ENCODE measurements at regions not wholly inside any gene's neighbourhood (a gene's known extent, or its start where the extent isn't known, plus 50 kb on each side); places are given as distances from the start of the nearest gene placed in this dataset.
"Not testable (repeated sequence)": the region's sequence is repeated elsewhere in the genome, so short reads cannot be mapped to it uniquely, and the experiment has no call there.

DNA sequence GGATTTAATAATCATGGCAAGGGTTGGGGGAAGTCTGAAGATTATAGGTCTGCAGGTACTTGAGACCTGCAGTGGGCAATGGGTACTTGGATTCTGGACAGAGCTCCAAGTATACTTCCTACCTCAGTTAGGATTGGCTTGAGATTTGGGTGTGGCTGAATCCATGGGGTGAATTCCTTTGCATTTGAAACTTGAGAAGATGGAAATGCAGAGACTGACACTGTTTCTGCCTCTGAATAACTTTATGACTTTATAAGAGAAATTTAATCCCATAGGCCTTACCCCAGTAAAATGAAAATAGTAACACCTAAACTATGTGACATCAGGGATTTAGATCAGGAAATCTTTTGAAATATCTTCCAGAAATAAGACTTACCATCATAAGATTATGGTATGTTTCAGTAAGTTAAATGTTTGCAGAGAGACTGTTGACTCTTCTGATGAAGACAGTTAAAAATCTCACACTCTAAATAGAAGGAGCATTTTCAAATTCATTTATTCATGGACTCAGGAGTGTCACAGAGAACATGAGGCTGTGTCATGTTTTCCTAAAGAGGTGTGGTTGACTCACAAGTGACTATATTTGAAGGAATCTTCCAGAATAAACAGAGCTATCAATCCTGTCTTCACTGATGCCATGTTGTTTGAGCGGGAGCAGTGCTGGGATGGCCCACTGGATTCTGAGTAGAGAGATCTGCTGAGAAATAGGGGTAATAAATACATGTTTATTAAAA is 513.5 kb upstream of the NR3C2 start:
- no peak for DNase-seq (ENCODE audit: low read depth)

GRCh38 chr4:148954011-148954749 is 512.0 kb upstream of the NR3C2 start:
- DNase-seq (ENCODE audit: low read depth): no peak

GRCh38 chr4:148951346-148951745 is 509.1 kb upstream of the NR3C2 start:
- no peak for DNase-seq (ENCODE audit: low read depth)

DNA sequence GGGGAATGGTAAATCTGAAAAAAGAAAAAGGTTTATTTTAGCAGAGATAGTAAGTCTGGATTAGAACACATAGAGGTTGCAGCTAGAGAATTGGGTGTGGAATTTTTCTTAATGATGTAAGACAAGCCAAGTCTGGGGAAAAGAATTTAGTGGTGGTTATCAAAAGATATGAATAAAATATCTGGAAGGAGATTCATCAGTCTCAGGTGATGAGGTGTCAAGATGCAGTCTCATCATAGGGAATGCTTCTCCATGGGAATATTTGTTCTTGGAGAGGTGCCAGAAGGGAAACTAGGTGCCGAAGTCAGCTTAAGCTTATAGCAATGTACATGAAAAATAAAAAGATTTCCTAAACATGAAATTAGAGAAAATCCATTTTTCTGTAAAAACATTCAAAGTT is 504.1 kb upstream of the NR3C2 start:
- no peak for DNase-seq (ENCODE audit: low read depth)

GRCh38 chr4:148944839-148945219 is 502.6 kb upstream of the NR3C2 start:
- no peak for DNase-seq (ENCODE audit: low read depth)

DNA sequence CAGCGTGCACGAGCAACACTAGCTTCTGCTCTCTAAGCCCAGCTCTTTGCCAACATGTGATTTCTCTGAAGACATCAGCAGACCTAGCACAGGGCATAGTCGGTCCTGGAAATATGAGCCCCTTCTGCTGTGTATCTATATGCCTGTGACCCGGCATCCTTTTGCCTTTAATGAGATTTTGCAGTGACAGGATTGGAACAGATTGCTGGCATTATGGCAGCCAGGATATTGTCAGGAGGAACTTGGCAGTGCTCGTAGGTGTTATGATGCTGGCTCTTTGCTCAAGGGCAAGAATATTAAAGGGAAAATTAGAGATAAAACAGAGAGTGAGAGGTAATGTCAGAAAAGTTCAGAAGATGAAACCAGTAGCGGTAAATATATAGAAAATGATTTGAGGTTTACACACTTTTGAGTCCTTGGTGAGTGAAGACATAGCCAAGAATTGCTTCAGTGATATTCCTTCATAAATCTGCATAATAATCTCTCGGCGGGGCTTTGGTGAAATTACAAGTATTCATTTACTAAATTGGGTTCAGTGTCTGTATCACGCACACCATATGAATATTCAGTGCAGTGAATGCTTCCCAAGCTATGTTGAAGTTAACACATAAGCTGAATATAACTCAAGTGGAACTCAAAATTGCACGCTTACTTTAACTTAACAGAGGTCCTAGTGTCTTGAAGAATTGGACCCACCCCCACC is 502.1 kb upstream of the NR3C2 start:
- no peak for DNase-seq (ENCODE audit: low read depth)

DNA sequence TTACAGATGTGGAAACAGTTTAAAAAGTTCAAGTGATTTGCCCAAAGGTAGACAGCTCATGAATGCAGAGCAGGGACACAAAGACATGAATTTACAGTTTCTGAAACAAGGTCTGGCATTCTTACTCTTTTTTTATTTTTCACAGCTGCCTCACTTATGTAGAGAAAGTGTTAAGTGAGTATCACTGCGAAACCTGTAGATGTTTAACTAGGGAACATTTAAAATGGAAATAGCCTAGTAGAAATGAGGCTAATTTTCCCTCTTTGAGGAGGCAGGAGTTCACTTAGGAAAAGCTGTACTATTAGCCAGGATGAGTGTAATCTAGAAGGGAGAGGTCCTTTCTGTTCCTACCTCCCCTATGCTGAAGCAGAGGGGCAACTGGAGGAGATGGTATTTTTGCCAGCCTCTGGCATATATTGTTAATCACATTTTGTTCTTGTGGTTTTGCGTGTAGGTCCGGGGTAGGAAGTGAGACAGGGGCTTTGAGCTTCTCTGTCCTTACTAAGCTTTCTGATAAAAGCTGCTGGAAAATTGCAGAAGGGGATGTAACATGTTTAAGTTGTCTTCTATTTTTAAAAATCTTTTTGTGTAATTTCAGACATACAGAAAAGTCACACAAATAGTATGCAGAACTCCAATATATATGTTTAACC is 492.8 kb upstream of the NR3C2 start:
- DNase-seq (ENCODE audit: low read depth): no peak

DNA sequence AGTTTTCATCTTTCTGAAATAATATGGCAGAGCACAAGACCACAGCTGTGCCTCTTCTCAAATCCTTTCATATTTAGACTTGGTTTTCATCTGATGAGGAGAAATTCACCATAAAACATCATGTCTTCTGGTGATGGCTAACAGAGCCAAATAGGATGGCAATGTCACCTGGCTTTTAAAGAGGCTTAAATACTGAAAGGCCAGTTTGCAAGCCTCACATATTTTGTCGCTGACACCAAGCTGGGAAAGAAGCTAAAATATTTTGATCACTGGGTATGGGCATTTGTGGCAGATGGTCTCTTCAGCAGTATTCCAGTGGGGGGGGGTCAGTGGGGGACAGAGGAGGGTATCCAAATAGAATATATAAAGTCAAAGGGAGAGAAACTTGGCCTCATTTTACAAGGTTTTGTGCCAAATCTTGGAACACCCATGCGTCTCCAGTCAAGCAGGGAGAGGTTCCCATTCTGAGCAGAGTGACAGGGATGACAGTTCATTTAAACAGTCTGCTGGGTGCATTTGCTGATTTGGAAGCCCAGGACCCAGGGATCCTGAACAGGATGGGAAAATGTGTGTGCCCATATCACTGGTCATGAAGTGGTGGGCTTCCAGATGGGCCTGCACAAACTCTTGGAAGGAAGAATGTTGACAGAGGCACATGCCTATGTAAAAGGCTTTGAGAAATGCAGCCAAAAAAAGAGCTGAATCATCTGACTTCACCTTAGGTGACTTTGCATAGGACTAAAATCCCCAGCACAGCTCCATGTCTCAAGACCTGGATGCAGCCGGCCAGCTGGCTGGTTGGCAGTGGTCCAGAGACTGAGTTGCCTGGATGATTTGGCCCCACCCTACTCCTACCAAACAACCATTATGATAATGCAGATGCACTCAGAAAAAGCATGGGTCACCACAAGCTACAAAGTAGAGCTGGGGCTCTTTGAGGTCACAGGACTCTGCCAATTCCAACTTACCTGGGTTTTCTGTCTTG is 484.4 kb upstream of the NR3C2 start:
- DNase-seq (ENCODE audit: low read depth): no peak

DNA sequence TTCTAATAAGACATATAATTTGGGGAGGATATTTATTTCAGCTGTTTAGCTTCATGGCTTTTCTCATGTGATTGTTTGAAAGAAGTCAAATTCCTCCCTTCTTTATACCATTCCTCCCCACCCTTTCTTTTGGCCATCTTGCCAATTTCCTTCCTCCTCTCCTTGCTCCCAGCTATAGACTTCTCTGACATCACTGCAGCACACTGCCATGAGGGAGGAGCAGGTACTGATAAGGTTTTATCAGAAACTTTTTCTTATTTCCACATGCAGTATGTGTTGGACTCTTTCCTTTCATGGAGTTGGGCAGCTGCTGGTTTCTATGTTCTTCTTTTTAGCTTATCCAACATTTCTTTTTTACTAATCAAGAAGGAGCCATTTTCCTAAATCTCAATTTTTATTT is 481.7 kb upstream of the NR3C2 start:
- no peak for DNase-seq (ENCODE audit: low read depth)

DNA sequence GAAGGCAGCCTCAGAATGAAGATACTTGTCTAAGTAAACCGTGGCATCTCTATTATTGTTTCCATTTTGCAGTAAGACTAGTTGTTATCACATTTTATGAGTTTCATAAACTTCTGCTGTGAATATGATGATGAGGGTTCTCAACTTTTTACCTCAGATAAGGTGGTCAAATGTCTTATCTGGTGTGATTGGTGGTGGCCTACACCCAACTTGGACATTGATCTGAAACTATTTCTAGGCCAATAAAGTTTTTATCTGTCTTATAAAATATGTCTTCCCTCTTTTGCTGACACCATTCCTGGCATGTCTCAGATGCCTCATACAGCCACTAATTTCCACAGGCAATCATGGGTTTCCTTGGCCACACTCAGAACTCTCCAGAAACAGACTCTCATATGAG is 480.3 kb upstream of the NR3C2 start:
- DNase-seq (ENCODE audit: low read depth): no peak

DNA sequence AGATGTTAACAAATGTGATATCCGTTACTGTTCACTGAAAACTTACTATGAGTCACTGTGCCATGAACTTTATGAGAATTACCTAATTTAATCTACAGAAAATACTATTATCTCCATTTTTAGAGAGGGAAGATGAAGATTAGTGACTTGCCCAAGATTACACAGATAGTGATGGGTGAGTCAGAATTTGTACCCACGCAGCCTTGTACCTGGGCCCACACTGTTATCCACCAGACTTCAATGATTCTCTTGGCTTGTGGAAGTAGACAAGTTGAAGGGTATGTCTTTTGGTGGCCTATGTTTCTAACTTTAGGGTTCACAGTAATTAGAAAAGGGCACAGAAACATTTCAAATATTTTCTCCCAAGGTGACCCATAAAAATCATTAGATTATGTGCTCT is 472.5 kb upstream of the NR3C2 start:
- no peak for DNase-seq (ENCODE audit: low read depth)

DNA sequence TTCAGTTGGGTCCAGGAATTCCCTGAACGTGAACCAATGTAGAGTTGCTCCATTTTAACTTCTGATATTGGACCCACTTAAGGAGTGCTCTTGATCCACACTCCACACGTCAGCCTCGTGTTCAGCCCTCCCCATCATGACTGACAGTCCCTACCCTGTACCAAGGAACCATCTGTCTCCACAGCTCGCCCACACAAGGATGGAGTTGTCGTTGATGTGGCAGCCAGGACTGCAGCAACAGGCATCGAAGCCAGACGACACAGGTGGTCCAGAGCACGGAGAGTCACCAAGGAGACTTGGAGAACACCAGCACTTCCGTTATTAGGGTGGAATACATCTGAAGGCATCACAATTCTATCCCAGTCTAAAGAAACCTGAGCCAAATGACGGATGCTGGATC is 472.1 kb upstream of the NR3C2 start:
- DNase-seq (ENCODE audit: low read depth): no peak

DNA sequence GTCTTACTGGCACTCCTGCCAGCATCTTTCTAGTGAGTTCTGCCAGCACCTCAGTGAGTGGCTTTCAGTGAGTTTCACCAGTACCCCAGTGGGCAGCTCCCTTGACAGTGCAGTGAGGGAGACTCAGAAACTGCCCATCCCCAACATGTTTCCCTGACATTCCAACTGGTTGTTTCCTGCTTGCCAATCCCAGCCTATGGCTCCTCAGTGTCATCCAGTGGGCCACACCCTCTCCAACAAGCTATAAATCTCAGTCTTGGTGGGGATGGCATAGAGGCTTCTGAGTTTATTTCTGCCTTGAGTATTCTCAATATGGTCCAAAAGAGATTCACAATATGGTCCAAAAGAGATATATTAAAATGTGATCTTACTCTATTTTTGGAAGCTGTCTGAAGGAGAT is 461.2 kb upstream of the NR3C2 start:
- DNase-seq (ENCODE audit: low read depth): no peak

- no peak for DNase-seq (ENCODE audit: low read depth)
Observed at GRCh38 chr4:148901075-148901705, 459.0 kb upstream of the NR3C2 start.

GRCh38 chr4:148898139-148898538 is 455.9 kb upstream of the NR3C2 start:
- not testable (repeated sequence) for DNase-seq (ENCODE audit: low read depth)

DNA sequence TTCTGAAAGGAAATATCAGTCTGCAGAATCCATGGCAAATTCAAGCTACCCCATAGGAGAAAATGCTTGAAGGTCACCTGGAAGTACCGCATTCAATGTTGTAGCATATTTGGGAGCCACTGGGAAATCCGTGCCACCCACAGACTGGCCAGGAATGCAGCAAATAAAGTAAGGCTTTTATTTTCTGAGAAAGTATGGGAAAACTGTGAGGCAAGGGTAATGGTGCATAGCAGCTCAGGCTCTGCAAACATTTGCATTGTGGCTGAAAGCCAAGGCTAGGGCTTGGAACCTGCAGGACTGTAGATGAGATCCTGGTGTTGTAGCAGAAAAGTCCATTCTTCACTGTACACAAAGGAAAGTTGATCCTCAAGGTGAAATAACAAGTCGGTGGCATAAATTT is 450.9 kb upstream of the NR3C2 start:
- no peak for DNase-seq (ENCODE audit: low read depth)

DNA sequence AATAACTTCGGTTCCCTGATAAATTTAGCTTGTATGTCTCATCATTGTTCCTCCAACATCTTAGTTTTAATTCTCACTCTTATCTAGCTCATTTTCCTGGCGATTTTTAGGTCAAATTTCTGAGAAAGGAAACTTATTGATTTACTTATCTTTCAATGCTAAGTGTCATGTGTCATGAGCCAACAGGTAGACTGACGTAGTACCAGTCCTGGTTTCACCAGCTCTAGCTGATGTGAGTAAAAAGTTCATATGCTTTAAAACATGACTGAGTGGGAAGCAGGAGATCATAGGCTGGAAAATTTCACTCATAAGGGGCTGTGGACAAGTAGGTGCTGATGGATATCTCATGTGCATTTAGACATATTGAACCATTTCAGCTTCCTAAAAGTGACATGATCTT is 441.7 kb upstream of the NR3C2 start:
- no peak for DNase-seq (ENCODE audit: low read depth)

GRCh38 chr4:148883435-148883834 is 441.2 kb upstream of the NR3C2 start:
- DNase-seq (ENCODE audit: low read depth): no peak

DNA sequence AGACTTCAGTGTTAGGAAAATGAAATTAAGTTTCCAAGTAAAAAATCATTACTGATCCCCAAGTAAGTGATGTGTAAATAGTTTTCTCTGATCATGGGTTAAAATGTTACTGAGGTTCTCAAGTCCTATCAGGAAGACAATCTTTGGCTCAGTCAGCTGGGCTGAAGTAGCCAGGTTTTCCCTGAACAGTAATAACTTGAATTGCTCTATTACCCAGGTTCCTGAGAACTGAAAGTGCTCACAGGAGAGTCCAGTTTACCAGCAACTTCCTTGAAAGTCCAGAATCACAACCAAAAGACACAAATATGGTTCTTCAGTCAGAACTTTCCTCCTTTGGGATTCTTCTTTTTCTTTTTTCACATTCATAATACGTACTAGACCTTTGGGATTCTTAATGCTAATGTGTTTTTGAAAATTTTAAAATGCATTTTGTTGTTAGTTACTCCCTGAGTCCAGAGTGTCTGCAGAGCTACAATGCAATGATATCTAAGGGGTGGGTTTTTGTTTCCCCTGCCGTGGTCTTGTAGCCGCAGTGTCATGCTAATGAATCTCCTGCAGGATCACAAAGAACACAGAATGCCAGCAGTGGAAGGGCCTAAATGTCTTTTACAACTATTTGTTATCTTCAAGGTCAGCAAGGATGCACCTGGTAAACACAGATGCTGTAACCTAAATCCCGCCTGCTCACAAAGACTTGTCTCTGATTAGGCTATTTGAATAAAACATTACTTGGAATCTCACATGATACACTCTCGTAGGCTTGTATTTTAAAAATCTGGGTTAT is 439.8 kb upstream of the NR3C2 start:
- no peak for DNase-seq (ENCODE audit: low read depth)

DNA sequence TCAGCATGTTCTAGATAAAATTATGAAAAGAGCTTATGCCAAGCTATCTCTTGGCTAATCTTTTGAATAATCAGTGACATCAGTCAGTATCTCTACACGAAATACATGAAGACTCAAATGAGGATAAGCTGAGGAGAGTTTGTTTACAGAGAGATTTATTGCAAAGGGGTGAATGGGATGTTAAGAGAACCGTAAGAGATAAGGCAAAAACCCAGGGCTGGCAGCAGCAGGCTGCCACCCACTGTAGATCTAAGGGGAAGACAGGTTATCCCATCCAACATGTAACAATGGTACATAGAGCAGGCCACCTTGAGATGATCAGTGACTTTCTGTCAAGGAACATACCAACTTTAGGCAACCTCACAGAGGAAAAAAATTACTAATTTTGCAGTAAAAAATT is 432.1 kb upstream of the NR3C2 start:
- no peak for DNase-seq (ENCODE audit: low read depth)
